ENCODE measurements at regions not wholly inside any gene's neighbourhood (a gene's known extent, or its start where the extent isn't known, plus 50 kb on each side); places are given as distances from the start of the nearest gene placed in this dataset.
"Not testable (repeated sequence)": the region's sequence is repeated elsewhere in the genome, so short reads cannot be mapped to it uniquely, and the experiment has no call there.

DNA sequence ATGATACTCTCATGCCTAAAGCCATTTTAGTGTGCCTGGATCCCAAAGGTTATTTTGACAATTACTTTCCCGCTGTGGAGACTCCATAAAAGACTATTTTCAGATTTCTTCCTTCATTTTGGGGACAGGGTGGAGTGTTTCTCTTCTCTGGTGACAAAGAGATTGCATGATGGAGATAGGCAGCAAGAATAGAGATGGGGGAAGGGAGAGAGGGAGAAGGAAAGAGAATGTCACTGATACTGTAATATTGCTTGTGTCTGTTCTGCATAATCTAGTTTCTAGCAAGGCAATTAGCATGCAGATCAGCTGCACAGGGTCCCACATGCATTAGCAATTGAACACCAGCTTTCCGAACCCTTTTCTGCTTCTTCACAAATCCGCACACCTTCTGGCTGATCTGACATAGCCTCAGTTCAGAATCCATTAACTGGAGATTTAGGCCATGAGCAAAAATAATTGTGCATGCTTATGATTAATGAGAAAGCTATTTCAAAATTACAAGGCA is 222.4 kb downstream of the OXSM start:
- H3K9ac ChIP-seq (ENCODE audit: insufficient read length, low read depth) = no peak overlapping the region
- H3K4me3 ChIP-seq (ENCODE audit: insufficient read length, low read depth) = no peak overlapping the region
- no peaks in the 10 kb centered on the region for H3K9me3 ChIP-seq (ENCODE audit: insufficient read depth, low read length)
- H3K36me3 ChIP-seq (ENCODE audit: insufficient read depth, insufficient read length, low read length) = no peaks in the 10 kb centered on the region
- H3K4me1 ChIP-seq (ENCODE audit: insufficient read depth, insufficient read length) = no peaks in the 10 kb centered on the region
- no peaks in the 10 kb centered on the region for H3K27me3 ChIP-seq (ENCODE audit: insufficient read depth, insufficient read length)
- TF ChIP-seq YY1 (IDR thresholded peaks at IDR 0.05; ENCODE audit: insufficient read depth, insufficient read length) (no peak), ZNF274 (IDR thresholded peaks at IDR 0.05; ENCODE audit: low read depth, low read length) (no peak), SUZ12 (IDR thresholded peaks at IDR 0.05; ENCODE audit: extremely low read depth, insufficient read depth, insufficient read length) (no peak)
- DNase-seq (ENCODE audit: low read depth, low spot score) = no peak

DNA sequence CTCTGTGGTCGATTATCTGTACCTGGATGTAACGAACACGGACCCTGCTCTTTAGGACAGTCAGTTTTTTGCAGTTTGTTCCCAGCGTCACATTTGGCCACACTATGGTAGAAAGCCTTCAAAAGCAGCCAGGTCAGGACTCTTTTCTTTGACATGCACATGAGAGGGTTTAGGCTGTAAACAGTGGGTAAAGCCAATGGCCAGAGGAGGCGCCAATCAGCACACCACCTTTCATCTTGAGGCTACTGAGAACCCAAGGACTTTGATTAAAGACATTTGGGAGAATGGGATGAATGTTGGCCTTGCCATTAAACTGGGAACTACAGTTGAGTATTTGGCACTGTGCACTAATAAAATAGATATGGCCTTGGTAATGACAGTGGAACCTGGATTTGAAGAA is 225.9 kb downstream of the OXSM start:
- no peak for DNase-seq (ENCODE audit: low read depth, low spot score)
- Histone ChIP-seq H3K36me3 (ENCODE audit: insufficient read depth, insufficient read length, low read length) (no peaks in the 10 kb centered on the region), H3K9me3 (ENCODE audit: insufficient read depth, low read length) (no peaks in the 10 kb centered on the region), H3K4me3 (ENCODE audit: insufficient read length, low read depth) (no peak overlapping the region), H3K27me3 (ENCODE audit: insufficient read depth, insufficient read length) (no peaks in the 10 kb centered on the region), H3K4me1 (ENCODE audit: insufficient read depth, insufficient read length) (no peaks in the 10 kb centered on the region), H3K9ac (ENCODE audit: insufficient read length, low read depth) (no peak overlapping the region)
- TF ChIP-seq ZNF274 (IDR thresholded peaks at IDR 0.05; ENCODE audit: low read depth, low read length) (no peak), YY1 (IDR thresholded peaks at IDR 0.05; ENCODE audit: insufficient read depth, insufficient read length) (no peak), SUZ12 (IDR thresholded peaks at IDR 0.05; ENCODE audit: extremely low read depth, insufficient read depth, insufficient read length) (no peak)

DNA sequence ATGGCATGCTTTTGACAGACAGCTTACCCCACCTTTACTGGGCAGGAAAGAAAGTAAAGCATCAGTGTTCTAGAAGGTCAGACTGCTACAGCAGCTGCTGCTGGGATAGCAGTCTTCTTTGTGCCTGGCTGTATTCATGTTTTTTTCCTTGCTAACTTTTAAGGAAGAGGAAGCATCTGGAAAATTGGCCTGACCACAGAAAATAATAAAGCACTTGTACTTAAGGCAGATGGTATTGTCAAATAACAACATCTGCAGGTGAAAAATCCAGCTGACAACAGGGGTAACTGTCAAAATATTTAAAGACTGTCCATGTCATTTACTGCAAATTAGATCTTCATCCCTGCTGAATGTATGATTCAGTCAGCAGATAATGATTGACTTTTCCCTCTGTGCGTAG is 229.0 kb downstream of the OXSM start:
- Histone ChIP-seq H3K9me3 (ENCODE audit: insufficient read depth, low read length) (no peaks in the 10 kb centered on the region), H3K4me1 (ENCODE audit: insufficient read depth, insufficient read length) (no peaks in the 10 kb centered on the region), H3K9ac (ENCODE audit: insufficient read length, low read depth) (no peak overlapping the region), H3K27me3 (ENCODE audit: insufficient read depth, insufficient read length) (no peaks in the 10 kb centered on the region), H3K4me3 (ENCODE audit: insufficient read length, low read depth) (no peak overlapping the region), H3K36me3 (ENCODE audit: insufficient read depth, insufficient read length, low read length) (no peaks in the 10 kb centered on the region)
- TF ChIP-seq SUZ12 (IDR thresholded peaks at IDR 0.05; ENCODE audit: extremely low read depth, insufficient read depth, insufficient read length) (no peak), ZNF274 (IDR thresholded peaks at IDR 0.05; ENCODE audit: low read depth, low read length) (no peak), YY1 (IDR thresholded peaks at IDR 0.05; ENCODE audit: insufficient read depth, insufficient read length) (no peak)
- DNase-seq (ENCODE audit: low read depth, low spot score) = no peak

DNA sequence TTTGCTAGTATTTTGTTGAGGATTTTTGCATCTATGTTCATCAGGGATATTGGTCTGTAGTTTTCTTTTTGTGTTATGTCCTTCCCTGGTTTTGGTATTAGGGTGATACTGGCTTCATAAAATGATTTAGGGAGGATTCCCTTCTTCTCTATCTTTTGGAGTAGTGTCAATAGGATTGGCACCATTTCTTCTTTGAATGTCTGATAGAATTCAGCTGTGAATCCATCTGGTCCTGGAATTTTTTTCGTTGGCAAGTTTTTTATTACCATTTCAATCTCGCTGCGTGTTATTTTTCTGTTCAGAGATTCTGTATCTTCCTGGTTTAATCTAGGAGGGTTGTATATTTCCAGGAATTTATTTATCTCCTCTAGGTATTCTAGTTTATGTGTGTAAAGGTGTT is 234.3 kb downstream of the OXSM start:
- H3K27me3 ChIP-seq (ENCODE audit: insufficient read depth, insufficient read length); H3K9ac ChIP-seq (ENCODE audit: insufficient read length, low read depth); H3K36me3 ChIP-seq (ENCODE audit: insufficient read depth, insufficient read length, low read length); H3K4me3 ChIP-seq (ENCODE audit: insufficient read length, low read depth); H3K9me3 ChIP-seq (ENCODE audit: insufficient read depth, low read length); DNase-seq (ENCODE audit: low read depth, low spot score); H3K4me1 ChIP-seq (ENCODE audit: insufficient read depth, insufficient read length): not testable (repeated sequence)

DNA sequence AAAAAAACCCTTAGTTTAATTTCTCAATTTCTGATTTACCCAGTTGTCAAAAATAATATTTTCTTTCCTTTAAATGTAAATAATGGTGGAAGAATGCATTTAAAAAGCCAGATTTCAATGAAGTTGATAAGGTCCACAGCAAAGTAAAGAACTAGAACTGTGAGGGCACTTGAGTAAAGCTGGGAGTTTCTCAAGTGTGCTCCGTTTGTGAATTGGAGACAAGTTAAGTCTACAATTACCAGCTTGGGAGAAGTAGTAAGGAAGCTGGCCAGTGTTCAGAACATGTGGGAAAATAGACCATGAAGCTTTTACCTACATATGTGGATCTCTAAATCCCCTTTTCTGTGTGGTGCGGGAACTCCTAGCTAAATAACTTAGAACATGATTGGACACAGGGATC is 239.4 kb downstream of the OXSM start:
- Histone ChIP-seq H3K27me3 (ENCODE audit: insufficient read depth, insufficient read length) (no peaks in the 10 kb centered on the region), H3K9me3 (ENCODE audit: insufficient read depth, low read length) (no peaks in the 10 kb centered on the region), H3K4me1 (ENCODE audit: insufficient read depth, insufficient read length) (no peaks in the 10 kb centered on the region), H3K9ac (ENCODE audit: insufficient read length, low read depth) (no peak overlapping the region), H3K36me3 (ENCODE audit: insufficient read depth, insufficient read length, low read length) (no peaks in the 10 kb centered on the region), H3K4me3 (ENCODE audit: insufficient read length, low read depth) (no peak overlapping the region)
- TF ChIP-seq YY1 (IDR thresholded peaks at IDR 0.05; ENCODE audit: insufficient read depth, insufficient read length) (no peak), ZNF274 (IDR thresholded peaks at IDR 0.05; ENCODE audit: low read depth, low read length) (no peak), SUZ12 (IDR thresholded peaks at IDR 0.05; ENCODE audit: extremely low read depth, insufficient read depth, insufficient read length) (no peak)
- no peak for DNase-seq (ENCODE audit: low read depth, low spot score)

GRCh38 chr3:26042126-26042525 is 252.2 kb downstream of the OXSM start:
- peaks cover 15% of the 10 kb centered on the region; the same call in 1 of the 2 replicates for H3K9me3 ChIP-seq (ENCODE audit: insufficient read depth, low read length)
- H3K9ac ChIP-seq (ENCODE audit: insufficient read length, low read depth); H3K4me1 ChIP-seq (ENCODE audit: insufficient read depth, insufficient read length); H3K27me3 ChIP-seq (ENCODE audit: insufficient read depth, insufficient read length); H3K36me3 ChIP-seq (ENCODE audit: insufficient read depth, insufficient read length, low read length); DNase-seq (ENCODE audit: low read depth, low spot score); H3K4me3 ChIP-seq (ENCODE audit: insufficient read length, low read depth): not testable (repeated sequence)

DNA sequence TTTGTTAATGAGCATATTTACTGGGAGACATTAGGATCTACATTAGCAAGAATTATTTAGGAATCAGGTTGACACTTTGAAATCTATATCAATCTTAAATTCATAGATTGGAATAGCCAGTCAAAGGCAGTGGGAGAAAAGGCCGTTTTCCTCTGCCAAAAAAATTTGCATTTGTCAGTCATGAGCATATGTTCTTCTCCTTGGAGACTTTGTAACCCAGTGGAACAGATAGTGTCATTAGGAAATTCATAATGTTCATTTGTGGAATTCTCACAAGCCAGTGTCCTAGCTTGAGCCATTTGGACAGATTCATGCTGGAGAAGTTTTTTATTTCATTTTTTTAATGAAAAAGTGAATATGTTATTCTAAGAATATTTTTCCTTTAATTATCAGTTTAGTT is 260.1 kb downstream of the OXSM start:
- Histone ChIP-seq H3K9me3 (ENCODE audit: insufficient read depth, low read length) (no peaks in the 10 kb centered on the region), H3K4me3 (ENCODE audit: insufficient read length, low read depth) (no peak overlapping the region), H3K4me1 (ENCODE audit: insufficient read depth, insufficient read length) (no peaks in the 10 kb centered on the region), H3K27me3 (ENCODE audit: insufficient read depth, insufficient read length) (no peaks in the 10 kb centered on the region), H3K9ac (ENCODE audit: insufficient read length, low read depth) (no peak overlapping the region), H3K36me3 (ENCODE audit: insufficient read depth, insufficient read length, low read length) (no peaks in the 10 kb centered on the region)
- DNase-seq (ENCODE audit: low read depth, low spot score) = no peak
- TF ChIP-seq ZNF274 (IDR thresholded peaks at IDR 0.05; ENCODE audit: low read depth, low read length) (no peak), SUZ12 (IDR thresholded peaks at IDR 0.05; ENCODE audit: extremely low read depth, insufficient read depth, insufficient read length) (no peak), YY1 (IDR thresholded peaks at IDR 0.05; ENCODE audit: insufficient read depth, insufficient read length) (no peak)

DNA sequence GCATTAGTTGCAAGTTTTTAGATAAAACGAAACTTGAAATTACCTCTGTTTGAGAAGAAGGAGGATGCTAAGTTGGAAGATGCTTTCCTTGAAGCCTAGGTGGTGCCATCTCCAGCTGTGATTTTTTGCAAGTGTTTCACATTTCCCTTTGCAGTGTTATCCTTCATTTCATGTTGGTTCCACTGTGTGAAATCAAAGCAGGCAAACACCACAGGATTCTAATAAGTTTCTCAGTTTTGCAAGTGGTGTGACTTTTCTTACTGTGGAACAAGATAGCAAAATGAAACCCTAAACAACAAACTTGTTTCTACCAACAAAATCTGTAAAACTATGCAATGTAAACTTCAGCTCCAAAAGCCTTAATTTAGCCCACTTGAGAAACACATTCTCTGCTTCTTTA is 260.9 kb downstream of the OXSM start:
- H3K4me3 ChIP-seq (ENCODE audit: insufficient read length, low read depth) = no peak overlapping the region
- no peak for DNase-seq (ENCODE audit: low read depth, low spot score)
- H3K9ac ChIP-seq (ENCODE audit: insufficient read length, low read depth) = no peak overlapping the region
- no peaks in the 10 kb centered on the region for H3K27me3 ChIP-seq (ENCODE audit: insufficient read depth, insufficient read length)
- TF ChIP-seq SUZ12 (IDR thresholded peaks at IDR 0.05; ENCODE audit: extremely low read depth, insufficient read depth, insufficient read length) (no peak), YY1 (IDR thresholded peaks at IDR 0.05; ENCODE audit: insufficient read depth, insufficient read length) (no peak), ZNF274 (IDR thresholded peaks at IDR 0.05; ENCODE audit: low read depth, low read length) (no peak)
- H3K4me1 ChIP-seq (ENCODE audit: insufficient read depth, insufficient read length) = no peaks in the 10 kb centered on the region
- H3K36me3 ChIP-seq (ENCODE audit: insufficient read depth, insufficient read length, low read length) = no peaks in the 10 kb centered on the region
- no peaks in the 10 kb centered on the region for H3K9me3 ChIP-seq (ENCODE audit: insufficient read depth, low read length)

Measured in NT2/D1 (cell line).